ENCODE measurements at regions not wholly inside any gene's neighbourhood (a gene's known extent, or its start where the extent isn't known, plus 50 kb on each side); places are given as distances from the start of the nearest gene placed in this dataset.

GRCh38 chr18:29074147-29074546 is 897.2 kb upstream of the CDH2 start:
- no peak overlapping the region for H3K4me3 ChIP-seq (ENCODE audit: low read length)
- no peaks in the 10 kb centered on the region for H3K9me3 ChIP-seq (ENCODE audit: low read depth, low read length)
- H3K27me3 ChIP-seq (ENCODE audit: insufficient read depth, low read length): no peaks in the 10 kb centered on the region
- H3K4me1 ChIP-seq (ENCODE audit: insufficient read depth, low read length): no peaks in the 10 kb centered on the region

- H3K4me1 ChIP-seq (ENCODE audit: insufficient read depth, low read length): no peaks in the 10 kb centered on the region
- no peak overlapping the region for H3K4me3 ChIP-seq (ENCODE audit: low read length)
- no peaks in the 10 kb centered on the region for H3K9me3 ChIP-seq (ENCODE audit: low read depth, low read length)
- H3K27me3 ChIP-seq (ENCODE audit: insufficient read depth, low read length): no peaks in the 10 kb centered on the region
Measured at GRCh38 chr18:29071869-29072268, 894.9 kb upstream of the CDH2 start.

- Histone ChIP-seq H3K4me1 (ENCODE audit: insufficient read depth, low read length) (no peaks in the 10 kb centered on the region), H3K9me3 (ENCODE audit: low read depth, low read length) (no peaks in the 10 kb centered on the region), H3K4me3 (ENCODE audit: low read length) (no peak overlapping the region), H3K27me3 (ENCODE audit: insufficient read depth, low read length) (no peaks in the 10 kb centered on the region)
Measured at GRCh38 chr18:29063346-29063745, 886.4 kb upstream of the CDH2 start.

- H3K4me3 ChIP-seq (ENCODE audit: low read length): no peak overlapping the region
- no peaks in the 10 kb centered on the region for H3K27me3 ChIP-seq (ENCODE audit: insufficient read depth, low read length)
- no peaks in the 10 kb centered on the region for H3K4me1 ChIP-seq (ENCODE audit: insufficient read depth, low read length)
- no peaks in the 10 kb centered on the region for H3K9me3 ChIP-seq (ENCODE audit: low read depth, low read length)
Measured at GRCh38 chr18:29062921-29063320, 886.0 kb upstream of the CDH2 start.

- no peaks in the 10 kb centered on the region for H3K27me3 ChIP-seq (ENCODE audit: insufficient read depth, low read length)
- H3K4me3 ChIP-seq (ENCODE audit: low read length): no peak overlapping the region
- no peaks in the 10 kb centered on the region for H3K9me3 ChIP-seq (ENCODE audit: low read depth, low read length)
Measured at GRCh38 chr18:29060349-29060748, 883.4 kb upstream of the CDH2 start.

GRCh38 chr18:29057703-29058102 is 880.8 kb upstream of the CDH2 start:
- no peaks in the 10 kb centered on the region for H3K27me3 ChIP-seq (ENCODE audit: insufficient read depth, low read length)
- H3K9me3 ChIP-seq (ENCODE audit: low read depth, low read length): no peaks in the 10 kb centered on the region
- no peaks in the 10 kb centered on the region for H3K4me1 ChIP-seq (ENCODE audit: insufficient read depth, low read length)
- H3K4me3 ChIP-seq (ENCODE audit: low read length): no peak overlapping the region

More at GRCh38 chr18:29060349-29060748, 883.4 kb upstream of the CDH2 start:
- H3K4me1 ChIP-seq (ENCODE audit: insufficient read depth, low read length): no peaks in the 10 kb centered on the region

GRCh38 chr18:29056800-29057199 is 879.9 kb upstream of the CDH2 start:
- Histone ChIP-seq H3K27me3 (ENCODE audit: insufficient read depth, low read length) (no peaks in the 10 kb centered on the region), H3K4me1 (ENCODE audit: insufficient read depth, low read length) (no peaks in the 10 kb centered on the region), H3K9me3 (ENCODE audit: low read depth, low read length) (no peaks in the 10 kb centered on the region), H3K4me3 (ENCODE audit: low read length) (no peak overlapping the region)

- Histone ChIP-seq H3K4me3 (ENCODE audit: low read length) (no peak overlapping the region), H3K27me3 (ENCODE audit: insufficient read depth, low read length) (no peaks in the 10 kb centered on the region), H3K9me3 (ENCODE audit: low read depth, low read length) (no peaks in the 10 kb centered on the region), H3K4me1 (ENCODE audit: insufficient read depth, low read length) (no peaks in the 10 kb centered on the region)
Measured at GRCh38 chr18:29041976-29042375, 865.0 kb upstream of the CDH2 start.

GRCh38 chr18:29034113-29034856 is 857.4 kb upstream of the CDH2 start:
- no peaks in the 10 kb centered on the region for H3K27me3 ChIP-seq (ENCODE audit: insufficient read depth, low read length)
- no peak overlapping the region for H3K4me3 ChIP-seq (ENCODE audit: low read length)
- H3K4me1 ChIP-seq (ENCODE audit: insufficient read depth, low read length): no peaks in the 10 kb centered on the region
- peaks cover 4% of the 10 kb centered on the region for H3K9me3 ChIP-seq (ENCODE audit: low read depth, low read length)

GRCh38 chr18:29028560-29028959 is 851.6 kb upstream of the CDH2 start:
- Histone ChIP-seq H3K4me1 (ENCODE audit: insufficient read depth, low read length) (no peaks in the 10 kb centered on the region), H3K9me3 (ENCODE audit: low read depth, low read length) (no peaks in the 10 kb centered on the region), H3K27me3 (ENCODE audit: insufficient read depth, low read length) (no peaks in the 10 kb centered on the region), H3K4me3 (ENCODE audit: low read length) (no peak overlapping the region)

- H3K27me3 ChIP-seq (ENCODE audit: insufficient read depth, low read length): no peaks in the 10 kb centered on the region
- no peaks in the 10 kb centered on the region for H3K9me3 ChIP-seq (ENCODE audit: low read depth, low read length)
- H3K4me1 ChIP-seq (ENCODE audit: insufficient read depth, low read length): no peaks in the 10 kb centered on the region
- H3K4me3 ChIP-seq (ENCODE audit: low read length): no peak overlapping the region
Measured at GRCh38 chr18:29018976-29019375, 842.0 kb upstream of the CDH2 start.

GRCh38 chr18:29012883-29013465 is 836.0 kb upstream of the CDH2 start:
- Histone ChIP-seq H3K9me3 (ENCODE audit: low read depth, low read length) (no peaks in the 10 kb centered on the region), H3K4me3 (ENCODE audit: low read length) (no peak overlapping the region), H3K4me1 (ENCODE audit: insufficient read depth, low read length) (no peaks in the 10 kb centered on the region), H3K27me3 (ENCODE audit: insufficient read depth, low read length) (no peaks in the 10 kb centered on the region)

GRCh38 chr18:29012364-29012763 is 835.4 kb upstream of the CDH2 start:
- Histone ChIP-seq H3K9me3 (ENCODE audit: low read depth, low read length) (no peaks in the 10 kb centered on the region), H3K4me3 (ENCODE audit: low read length) (no peak overlapping the region), H3K27me3 (ENCODE audit: insufficient read depth, low read length) (no peaks in the 10 kb centered on the region), H3K4me1 (ENCODE audit: insufficient read depth, low read length) (no peaks in the 10 kb centered on the region)

GRCh38 chr18:29009250-29009803 is 832.4 kb upstream of the CDH2 start:
- H3K4me3 ChIP-seq (ENCODE audit: low read length): no peak overlapping the region
- H3K9me3 ChIP-seq (ENCODE audit: low read depth, low read length): no peaks in the 10 kb centered on the region
- no peaks in the 10 kb centered on the region for H3K4me1 ChIP-seq (ENCODE audit: insufficient read depth, low read length)
- H3K27me3 ChIP-seq (ENCODE audit: insufficient read depth, low read length): no peaks in the 10 kb centered on the region

- Histone ChIP-seq H3K27me3 (ENCODE audit: insufficient read depth, low read length) (no peaks in the 10 kb centered on the region), H3K4me3 (ENCODE audit: low read length) (no peak overlapping the region), H3K9me3 (ENCODE audit: low read depth, low read length) (no peaks in the 10 kb centered on the region)
Measured at GRCh38 chr18:29008809-29009208, 831.9 kb upstream of the CDH2 start.

More at GRCh38 chr18:29008809-29009208, 831.9 kb upstream of the CDH2 start:
- no peaks in the 10 kb centered on the region for H3K4me1 ChIP-seq (ENCODE audit: insufficient read depth, low read length)

Data from mononuclear cell (primary cell).